CMK (cell line): ENCODE measurements at regions not wholly inside any gene's neighbourhood (a gene's known extent, or its start where the extent isn't known, plus 50 kb on each side); places are given as distances from the start of the nearest gene placed in this dataset.

Source experiments
- DNase-seq: peaks from one replicate; pipeline ENCODE4 v3.0.0-alpha.2; 2010; ENCODE audit warnings: low read depth

GRCh38 chr6:91464718-91465117 lies 877.8 kb upstream of the MAP3K7 start:
- DNase-seq = no peak

GRCh38 chr6:91464201-91464600 lies 877.3 kb upstream of the MAP3K7 start:
- DNase-seq = no peak

- DNase-seq = no peak
Measured at GRCh38 chr6:91462241-91462640, 875.4 kb upstream of the MAP3K7 start.

- no peak for DNase-seq
Measured at GRCh38 chr6:91453224-91453878, 866.5 kb upstream of the MAP3K7 start.

GRCh38 chr6:91449539-91449938 lies 862.7 kb upstream of the MAP3K7 start:
- DNase-seq = no peak

DNA sequence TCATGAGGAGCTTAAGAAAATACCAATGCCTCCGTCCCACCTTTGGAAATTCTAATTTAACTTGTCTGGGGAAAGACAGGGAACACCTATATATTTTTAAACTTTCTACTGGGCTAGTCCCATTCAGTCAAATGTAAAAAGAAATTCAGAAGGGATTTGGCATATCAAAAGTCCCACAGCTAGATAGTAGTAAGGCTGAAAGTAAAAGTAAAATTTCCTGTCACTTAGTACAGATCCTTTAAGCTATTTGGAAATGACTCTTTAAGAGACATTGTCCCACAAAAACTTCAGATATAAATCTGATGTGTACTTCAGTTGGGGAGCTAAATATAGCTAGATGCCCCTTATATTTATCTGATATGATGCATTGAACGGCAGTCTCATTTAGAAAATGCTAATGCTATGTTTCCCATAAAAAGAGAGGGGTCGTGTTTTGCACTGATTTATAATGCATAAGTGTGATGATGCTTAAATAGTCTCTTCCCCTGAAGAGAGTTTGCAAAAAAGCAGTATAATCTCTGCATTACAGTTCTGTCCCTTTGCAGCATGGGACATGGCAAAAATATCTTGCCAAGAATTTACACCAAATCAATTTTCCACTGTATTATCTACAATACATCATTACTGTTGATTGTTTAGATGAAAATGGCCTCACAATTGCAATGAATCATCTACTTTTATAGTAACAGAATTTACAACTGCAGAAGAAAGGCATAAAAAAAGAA lies 860.8 kb upstream of the MAP3K7 start:
- no peak for DNase-seq

- DNase-seq = no peak
Measured at GRCh38 chr6:91447081-91447480, 860.2 kb upstream of the MAP3K7 start.

GRCh38 chr6:91443405-91443804 lies 856.5 kb upstream of the MAP3K7 start:
- DNase-seq = no peak

DNA sequence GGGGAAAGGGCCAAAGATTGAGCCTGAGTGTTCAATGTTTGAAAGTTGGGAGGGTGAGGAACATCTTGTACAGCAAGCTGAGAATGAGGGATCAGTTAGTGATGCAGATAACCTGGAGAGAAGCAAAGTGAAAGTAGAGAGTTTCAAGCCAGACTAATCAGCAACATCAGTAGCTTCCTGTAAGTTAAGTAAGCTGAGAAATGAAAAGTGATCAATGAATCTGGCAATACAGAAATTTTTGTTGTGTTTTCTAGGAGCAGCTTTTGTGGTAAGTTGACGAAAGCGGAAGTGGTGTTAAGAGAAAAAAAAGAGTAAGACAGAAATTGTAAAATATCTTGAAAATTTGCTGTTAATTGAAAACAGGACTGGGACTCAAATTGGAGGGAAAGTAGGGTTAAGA lies 855.5 kb upstream of the MAP3K7 start:
- DNase-seq = no peak

DNA sequence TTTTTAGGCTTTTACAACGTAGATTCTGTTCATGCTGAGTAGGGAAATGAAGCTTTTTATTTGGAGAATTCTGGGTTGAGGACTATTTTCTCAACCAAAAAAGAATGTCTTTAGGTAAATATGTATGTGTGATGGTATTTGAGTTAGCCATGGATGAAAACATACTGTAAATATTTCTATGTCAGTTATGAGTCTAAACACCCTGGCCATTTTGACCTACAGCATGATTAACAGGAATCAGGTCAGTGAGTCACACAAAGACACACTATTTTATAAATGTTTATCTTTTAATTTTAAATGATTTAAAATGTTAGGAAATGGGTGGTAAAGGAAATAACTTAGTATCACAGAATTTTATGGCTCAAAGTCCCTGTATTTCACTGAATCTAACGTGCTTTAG lies 851.7 kb upstream of the MAP3K7 start:
- no peak for DNase-seq

DNA sequence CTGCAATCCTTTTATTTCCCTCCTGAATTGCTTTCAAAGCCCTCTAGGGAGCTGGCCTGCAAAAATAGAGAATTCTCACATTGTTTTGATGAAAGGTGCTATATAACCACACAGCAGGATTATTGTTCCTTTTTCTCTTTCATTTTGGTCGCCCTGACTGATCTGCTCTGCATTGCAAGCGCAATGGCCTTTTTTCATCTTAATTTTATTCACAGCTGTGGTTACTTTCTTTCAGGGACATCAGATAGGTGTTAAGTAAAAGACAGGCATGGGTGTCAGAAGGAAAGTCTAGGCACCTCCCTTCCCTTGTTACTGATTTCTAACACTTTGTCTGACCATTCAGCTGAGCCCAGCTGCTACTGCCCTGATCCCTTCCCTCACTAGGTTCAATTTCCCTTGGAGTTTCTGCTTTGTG lies 850.5 kb upstream of the MAP3K7 start:
- no peak for DNase-seq

- DNase-seq = no peak
Measured at GRCh38 chr6:91436448-91436847, 849.6 kb upstream of the MAP3K7 start.

DNA sequence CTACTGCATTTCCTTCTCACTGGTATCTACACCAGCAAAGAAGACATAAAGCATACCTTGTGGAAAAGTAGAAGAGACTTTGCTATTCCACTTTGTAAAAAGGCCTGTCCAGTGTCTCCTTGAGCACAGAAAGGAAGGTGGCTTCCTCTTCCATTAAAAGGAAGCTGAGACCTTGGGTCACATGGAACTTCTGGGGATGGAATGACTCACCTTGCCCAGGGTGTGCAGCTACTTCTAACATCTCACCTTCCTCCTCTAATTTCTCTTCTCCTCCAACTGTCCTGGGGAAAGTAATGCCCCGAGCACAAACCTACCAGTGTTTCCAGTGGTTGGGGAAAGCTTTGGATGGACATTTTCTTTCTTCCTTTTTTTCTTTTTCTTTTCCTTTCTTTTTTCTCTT lies 848.8 kb upstream of the MAP3K7 start:
- DNase-seq = no peak

GRCh38 chr6:91434576-91434975 lies 847.7 kb upstream of the MAP3K7 start:
- DNase-seq = no peak

- DNase-seq = no peak
Measured at GRCh38 chr6:91433660-91434534, 847.0 kb upstream of the MAP3K7 start.

DNA sequence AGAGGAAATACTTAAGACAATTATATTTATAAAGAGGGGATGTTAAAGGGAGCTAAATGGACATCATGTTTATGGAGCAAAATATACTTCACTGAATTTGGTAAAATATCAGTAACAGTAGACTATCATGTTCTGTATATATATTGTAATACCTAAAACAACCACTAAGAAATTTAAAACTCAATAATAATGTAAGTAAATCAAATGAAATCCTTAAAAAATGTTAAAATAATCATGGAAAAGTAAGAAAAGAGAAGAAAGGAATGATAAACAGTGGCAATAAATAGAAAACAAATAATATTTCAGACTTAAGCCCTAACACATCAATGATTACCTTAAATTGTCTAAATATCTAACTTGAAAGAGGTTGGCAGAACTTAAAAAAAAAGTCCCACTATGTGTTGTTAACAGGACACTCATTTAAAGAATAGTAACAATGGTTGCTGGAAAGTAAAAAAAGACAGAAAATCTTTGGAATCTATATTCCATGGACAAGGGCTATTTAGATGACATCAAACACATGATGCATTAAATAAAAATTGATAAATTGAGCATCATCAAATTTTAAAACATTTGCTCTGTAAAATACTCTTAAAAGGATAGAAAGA lies 842.2 kb upstream of the MAP3K7 start:
- DNase-seq = no peak

- DNase-seq = no peak
Measured at GRCh38 chr6:91428296-91428695, 841.4 kb upstream of the MAP3K7 start.

- DNase-seq = no peak
Measured at GRCh38 chr6:91420243-91420642, 833.4 kb upstream of the MAP3K7 start.

GRCh38 chr6:91415031-91415605 lies 828.2 kb upstream of the MAP3K7 start:
- no peak for DNase-seq

- no peak for DNase-seq
Measured at GRCh38 chr6:91412532-91412931, 825.7 kb upstream of the MAP3K7 start.

- DNase-seq = no peak
Measured at GRCh38 chr6:91407706-91408105, 820.8 kb upstream of the MAP3K7 start.

GRCh38 chr6:91392951-91393350 lies 806.1 kb upstream of the MAP3K7 start:
- DNase-seq = no peak
